Fibroblast of lung (primary cell): ENCODE measurements at regions not wholly inside any gene's neighbourhood (a gene's known extent, or its start where the extent isn't known, plus 50 kb on each side); places are given as distances from the start of the nearest gene placed in this dataset.

Experiments used
- DNase-seq, 2 donors: peaks; one replicate each; pipeline versions ENCODE4 v3.0.0 to v3.0.0-alpha.2; 2010; ENCODE audit warnings: low read depth in 2 of 2
- H2AFZ ChIP-seq: 2 replicates; pipeline ENCODE4 v1.5.1; 2012; ENCODE audit warnings: low read length, control low read depth, inconsistent platforms
- H3K27ac ChIP-seq: 2 replicates; pipeline ENCODE4 v1.5.1; 2011; ENCODE audit warnings: low read length, control low read depth; ENCODE audit not compliant: insufficient read depth
- H3K27me3 ChIP-seq: 2 replicates; pipeline ENCODE4 v1.5.1; 2011; ENCODE audit warnings: mild to moderate bottlenecking, low read length; ENCODE audit not compliant: control insufficient read depth, insufficient read depth
- H3K36me3 ChIP-seq: 2 replicates; pipeline ENCODE4 v1.5.1; 2011; ENCODE audit warnings: low read length; ENCODE audit not compliant: control insufficient read depth, insufficient read depth
- H3K4me1 ChIP-seq: 2 replicates; pipeline ENCODE4 v1.5.1; 2011; ENCODE audit warnings: low read length; ENCODE audit not compliant: control insufficient read depth, insufficient read depth; ENCODE audit errors: extremely low read depth
- H3K4me2 ChIP-seq: 2 replicates; pipeline ENCODE4 v1.5.1; 2011; ENCODE audit warnings: low read length, control low read depth; ENCODE audit not compliant: insufficient read depth; ENCODE audit errors: extremely low read depth
- H3K4me3 ChIP-seq, 4 experiments: fragments of 200-600 bp in 1 of 4; sonication (generic) in 1 of 4; replicated peaks in 1 of 4; 2 replicates each; pipeline ENCODE4 v1.5.1; 2011 to 2016; ENCODE audit warnings: low read length in 4 of 4, low read depth in 3 of 4, mild to moderate bottlenecking in 3 of 4, control low read depth in 2 of 4, inconsistent platforms in 1 of 4, mixed read lengths in 1 of 4; ENCODE audit not compliant: insufficient read depth in 1 of 4; ENCODE audit errors: control extremely low read depth in 1 of 4
- H3K79me2 ChIP-seq: 2 replicates; pipeline ENCODE4 v1.5.1; 2012; ENCODE audit warnings: mild to moderate bottlenecking, low read length, inconsistent platforms; ENCODE audit not compliant: control insufficient read depth, insufficient read depth
- H3K9ac ChIP-seq: 2 replicates; pipeline ENCODE4 v1.5.1; 2011; ENCODE audit warnings: mild to moderate bottlenecking, low read length, control low read depth; ENCODE audit not compliant: insufficient read depth
- H3K9me3 ChIP-seq: 2 replicates; pipeline ENCODE4 v1.5.1; 2012; ENCODE audit warnings: low read depth, low read length; ENCODE audit not compliant: control insufficient read depth, insufficient read depth
- H4K20me1 ChIP-seq: 2 replicates; pipeline ENCODE4 v1.5.1; 2011; ENCODE audit warnings: low read length; ENCODE audit not compliant: control insufficient read depth, insufficient read depth; ENCODE audit errors: extremely low read depth
- CTCF ChIP-seq, 2 donors: IDR thresholded peaks in 1 of 2; conservative IDR thresholded peaks in 1 of 2; 1 replicate in 1 of 2; 2 replicates in 1 of 2; pipeline ENCODE4 v1.5.1; 2011 to 2012; ENCODE audit warnings: low read length in 2 of 2, control low read depth in 1 of 2, inconsistent platforms in 1 of 2, low read depth in 1 of 2, mild to moderate bottlenecking in 1 of 2
- EZH2 ChIP-seq: IDR thresholded peaks from 2 replicates; pipeline ENCODE4 v1.5.1; 2012; ENCODE audit warnings: low read length, control low read depth, mild to moderate bottlenecking; ENCODE audit errors: missing control alignments

- TF ChIP-seq EZH2: no peak
- no peak for TF ChIP-seq CTCF (conservative IDR thresholded peaks at IDR 0.05 in 1 of 2, IDR thresholded peaks at IDR 0.05 in 1 of 2; ENCODE audit: low read depth in 1 of 2, low read length in 2 of 2)
- H3K4me1 ChIP-seq: peaks cover 4% of the 10 kb centered on the region
- no peaks in the 10 kb centered on the region for H3K27me3 ChIP-seq
- no peak overlapping the region for H3K4me3 ChIP-seq
- no peaks in the 10 kb centered on the region for H3K36me3 ChIP-seq
- DNase-seq: peak in 1 of 2 donors; percentile 76
- H2AFZ ChIP-seq: no peak overlapping the region
- no peaks in the 10 kb centered on the region for H3K9me3 ChIP-seq
- H3K9ac ChIP-seq: no peak overlapping the region
- H3K27ac ChIP-seq: no peak overlapping the region
- no peaks in the 10 kb centered on the region for H3K79me2 ChIP-seq
- H3K4me2 ChIP-seq: no peak overlapping the region
- no peaks in the 10 kb centered on the region for H4K20me1 ChIP-seq
These were observed 349.0 kb downstream of the PRL start for GRCh38 chr6:21947731-21948386.

GRCh38 chr6:21949211-21949801, 347.5 kb downstream of the PRL start:
- Histone ChIP-seq H3K9me3 (no peaks in the 10 kb centered on the region), H3K36me3 (no peaks in the 10 kb centered on the region), H3K4me1 (peaks cover 8% of the 10 kb centered on the region), H3K4me2 (no peak overlapping the region), H2AFZ (no peak overlapping the region), H3K9ac (no peak overlapping the region), H3K79me2 (no peaks in the 10 kb centered on the region), H4K20me1 (no peaks in the 10 kb centered on the region), H3K27ac (no peak overlapping the region), H3K4me3 (no peak overlapping the region), H3K27me3 (no peaks in the 10 kb centered on the region)
- TF ChIP-seq CTCF (conservative IDR thresholded peaks at IDR 0.05 in 1 of 2, IDR thresholded peaks at IDR 0.05 in 1 of 2; ENCODE audit: low read depth in 1 of 2, low read length in 2 of 2): no peak
- no peak for TF ChIP-seq EZH2
- peak in 1 of 2 donors; percentile 83 for DNase-seq

- H3K4me3 ChIP-seq: no peak overlapping the region
These were observed 344.5 kb downstream of the PRL start for GRCh38 chr6:21952367-21952766.

More at GRCh38 chr6:21952367-21952766, 344.5 kb downstream of the PRL start:
- Histone ChIP-seq H4K20me1 (no peaks in the 10 kb centered on the region), H3K9me3 (no peaks in the 10 kb centered on the region), H3K4me1 (peaks cover 4% of the 10 kb centered on the region), H2AFZ (no peak overlapping the region), H3K36me3 (no peaks in the 10 kb centered on the region), H3K4me2 (no peak overlapping the region), H3K9ac (no peak overlapping the region), H3K79me2 (no peaks in the 10 kb centered on the region), H3K27me3 (no peaks in the 10 kb centered on the region), H3K27ac (no peak overlapping the region)
- TF ChIP-seq CTCF (conservative IDR thresholded peaks at IDR 0.05 in 1 of 2, IDR thresholded peaks at IDR 0.05 in 1 of 2; ENCODE audit: low read depth in 1 of 2, low read length in 2 of 2): no peak
- TF ChIP-seq EZH2: no peak
- DNase-seq: no peak
